ENCODE measurements at regions not wholly inside any gene's neighbourhood (a gene's known extent, or its start where the extent isn't known, plus 50 kb on each side); places are given as distances from the start of the nearest gene placed in this dataset.

- TF ChIP-seq CTCF (IDR thresholded peaks at IDR 0.05; ENCODE audit: insufficient read depth, low read depth, low read length), result no peak
- DNase-seq (ENCODE audit: low read depth), result no peak
- no peak overlapping the region for H3K4me3 ChIP-seq (ENCODE audit: low read depth, low read length)
Observed at GRCh38 chr10:10660054-10660453, 357.6 kb upstream of the CELF2 start.

GRCh38 chr10:10661176-10661575, 356.5 kb upstream of the CELF2 start:
- peak; percentile 93 for DNase-seq (ENCODE audit: low read depth)
- no peak for TF ChIP-seq CTCF (IDR thresholded peaks at IDR 0.05; ENCODE audit: insufficient read depth, low read depth, low read length)
- no peak overlapping the region for H3K4me3 ChIP-seq (ENCODE audit: low read depth, low read length)

- H3K4me3 ChIP-seq (ENCODE audit: low read depth, low read length), result no peak overlapping the region
- TF ChIP-seq CTCF (IDR thresholded peaks at IDR 0.05; ENCODE audit: insufficient read depth, low read depth, low read length), result no peak
- peak; percentile 81 for DNase-seq (ENCODE audit: low read depth)
Observed at GRCh38 chr10:10662716-10663408, 354.8 kb upstream of the CELF2 start.

GRCh38 chr10:10663622-10664021, 354.1 kb upstream of the CELF2 start:
- no peak for TF ChIP-seq CTCF (IDR thresholded peaks at IDR 0.05; ENCODE audit: insufficient read depth, low read depth, low read length)
- DNase-seq (ENCODE audit: low read depth), result peak; percentile 78
- H3K4me3 ChIP-seq (ENCODE audit: low read depth, low read length), result no peak overlapping the region

- no peak for TF ChIP-seq CTCF (IDR thresholded peaks at IDR 0.05; ENCODE audit: insufficient read depth, low read depth, low read length)
- DNase-seq (ENCODE audit: low read depth), result no peak
- H3K4me3 ChIP-seq (ENCODE audit: low read depth, low read length), result no peak overlapping the region
Observed at GRCh38 chr10:10665750-10666149, 351.9 kb upstream of the CELF2 start.

- TF ChIP-seq CTCF (IDR thresholded peaks at IDR 0.05; ENCODE audit: insufficient read depth, low read depth, low read length), result no peak
- no peak for DNase-seq (ENCODE audit: low read depth)
- no peak overlapping the region for H3K4me3 ChIP-seq (ENCODE audit: low read depth, low read length)
Observed at GRCh38 chr10:10667466-10667865, 350.2 kb upstream of the CELF2 start.

DNA sequence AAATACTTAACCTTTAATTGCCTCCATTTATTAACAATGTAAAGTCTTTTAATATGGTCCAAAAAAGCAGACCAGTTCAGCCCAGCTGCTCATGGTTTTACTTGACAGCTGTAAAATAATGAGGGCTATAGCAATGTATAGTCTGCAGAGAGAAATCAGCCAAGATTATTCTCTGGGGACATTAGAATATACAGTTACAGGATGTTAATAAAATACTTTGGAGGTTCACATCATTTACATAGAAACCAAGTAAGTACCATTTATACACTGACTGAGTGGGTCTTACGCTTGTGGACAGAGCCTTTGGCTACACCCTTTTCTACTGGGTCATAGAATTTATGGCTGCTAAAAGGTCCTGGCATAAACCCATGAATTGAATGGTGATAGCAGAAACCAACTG, 340.7 kb upstream of the CELF2 start:
- no peak for DNase-seq (ENCODE audit: low read depth)
- no peak for TF ChIP-seq CTCF (IDR thresholded peaks at IDR 0.05; ENCODE audit: insufficient read depth, low read depth, low read length)

More for the DNA sequence above, 340.7 kb upstream of the CELF2 start:
- no peak overlapping the region for H3K4me3 ChIP-seq (ENCODE audit: low read depth, low read length)
